Parathyroid adenoma (tissue), 2 donors: ENCODE measurements at regions not wholly inside any gene's neighbourhood (a gene's known extent, or its start where the extent isn't known, plus 50 kb on each side); places are given as distances from the start of the nearest gene placed in this dataset.
"Not testable (repeated sequence)": the region's sequence is repeated elsewhere in the genome, so short reads cannot be mapped to it uniquely, and the experiment has no call there.

ENCODE experiments used
- H2AFZ ChIP-seq: fragments of 300-600 bp; sonication (generic); one replicate; pipeline ENCODE4 v1.7.0; 2017; ENCODE audit warnings: antibody characterized with exemption, mild to moderate bottlenecking
- H3K27ac ChIP-seq: fragments of 300-600 bp; sonication (generic); one replicate; pipeline ENCODE4 v1.7.0; 2017
- H3K27me3 ChIP-seq: fragments of 300-600 bp; sonication (generic); one replicate; pipeline ENCODE4 v1.7.0; 2017; ENCODE audit warnings: low read length; ENCODE audit not compliant: control insufficient read depth, insufficient read depth
- H3K36me3 ChIP-seq: fragments of 300-600 bp; sonication (generic); one replicate; pipeline ENCODE4 v1.7.0; 2017; ENCODE audit warnings: low read length; ENCODE audit not compliant: control insufficient read depth, insufficient read depth
- H3K4me1 ChIP-seq: fragments of 300-600 bp; sonication (generic); one replicate; pipeline ENCODE4 v1.7.0; 2017; ENCODE audit warnings: control low read depth
- H3K4me2 ChIP-seq: fragments of 300-600 bp; sonication (generic); one replicate; pipeline ENCODE4 v1.7.0; 2017; ENCODE audit warnings: low read length
- H3K4me3 ChIP-seq: fragments of 300-600 bp; sonication (generic); one replicate; pipeline ENCODE4 v1.7.0; 2017; ENCODE audit warnings: low read depth, low read length
- H3K79me2 ChIP-seq: fragments of 300-600 bp; sonication (generic); one replicate; pipeline ENCODE4 v1.7.0; 2017; ENCODE audit warnings: control low read depth
- H3K9ac ChIP-seq: fragments of 300-600 bp; sonication (generic); one replicate; pipeline ENCODE4 v1.7.0; 2017; ENCODE audit warnings: mild to moderate bottlenecking
- H3K9me3 ChIP-seq: fragments of 300-600 bp; sonication (generic); one replicate; pipeline ENCODE4 v1.7.0; 2017; ENCODE audit warnings: low read length; ENCODE audit not compliant: control insufficient read depth
- TF ChIP-seq, protein P1 (sequence below): fragments of 300-600 bp; sonication (generic); IDR thresholded peaks from one replicate; pipeline ENCODE4 v1.7.0; 2017; ENCODE audit warnings: antibody characterized with exemption, mild to moderate bottlenecking
- donor health status: primary hyperparathyroidism.

GRCh38 chr1:220448217-220448616 is 79.7 kb upstream of the MARK1 start:
- TF ChIP-seq, protein P1, sequence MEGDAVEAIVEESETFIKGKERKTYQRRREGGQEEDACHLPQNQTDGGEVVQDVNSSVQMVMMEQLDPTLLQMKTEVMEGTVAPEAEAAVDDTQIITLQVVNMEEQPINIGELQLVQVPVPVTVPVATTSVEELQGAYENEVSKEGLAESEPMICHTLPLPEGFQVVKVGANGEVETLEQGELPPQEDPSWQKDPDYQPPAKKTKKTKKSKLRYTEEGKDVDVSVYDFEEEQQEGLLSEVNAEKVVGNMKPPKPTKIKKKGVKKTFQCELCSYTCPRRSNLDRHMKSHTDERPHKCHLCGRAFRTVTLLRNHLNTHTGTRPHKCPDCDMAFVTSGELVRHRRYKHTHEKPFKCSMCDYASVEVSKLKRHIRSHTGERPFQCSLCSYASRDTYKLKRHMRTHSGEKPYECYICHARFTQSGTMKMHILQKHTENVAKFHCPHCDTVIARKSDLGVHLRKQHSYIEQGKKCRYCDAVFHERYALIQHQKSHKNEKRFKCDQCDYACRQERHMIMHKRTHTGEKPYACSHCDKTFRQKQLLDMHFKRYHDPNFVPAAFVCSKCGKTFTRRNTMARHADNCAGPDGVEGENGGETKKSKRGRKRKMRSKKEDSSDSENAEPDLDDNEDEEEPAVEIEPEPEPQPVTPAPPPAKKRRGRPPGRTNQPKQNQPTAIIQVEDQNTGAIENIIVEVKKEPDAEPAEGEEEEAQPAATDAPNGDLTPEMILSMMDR: no peak
- no peak overlapping the region for H3K4me3 ChIP-seq
- no peaks in the 10 kb centered on the region for H3K27me3 ChIP-seq
- H3K36me3 ChIP-seq: no peaks in the 10 kb centered on the region
- no peak overlapping the region for H2AFZ ChIP-seq
- no peak overlapping the region for H3K27ac ChIP-seq
- no peaks in the 10 kb centered on the region for H3K79me2 ChIP-seq
- no peaks in the 10 kb centered on the region for H3K9me3 ChIP-seq
- no peaks in the 10 kb centered on the region for H3K4me1 ChIP-seq
- H3K4me2 ChIP-seq: no peak overlapping the region
- H3K9ac ChIP-seq: no peak overlapping the region

GRCh38 chr1:220444586-220444985 is 83.3 kb upstream of the MARK1 start:
- not testable (repeated sequence) for H3K27ac ChIP-seq, H3K36me3 ChIP-seq, H3K4me1 ChIP-seq, H3K4me3 ChIP-seq, H3K9ac ChIP-seq, H3K79me2 ChIP-seq, H3K9me3 ChIP-seq, H3K27me3 ChIP-seq, H2AFZ ChIP-seq, H3K4me2 ChIP-seq

DNA sequence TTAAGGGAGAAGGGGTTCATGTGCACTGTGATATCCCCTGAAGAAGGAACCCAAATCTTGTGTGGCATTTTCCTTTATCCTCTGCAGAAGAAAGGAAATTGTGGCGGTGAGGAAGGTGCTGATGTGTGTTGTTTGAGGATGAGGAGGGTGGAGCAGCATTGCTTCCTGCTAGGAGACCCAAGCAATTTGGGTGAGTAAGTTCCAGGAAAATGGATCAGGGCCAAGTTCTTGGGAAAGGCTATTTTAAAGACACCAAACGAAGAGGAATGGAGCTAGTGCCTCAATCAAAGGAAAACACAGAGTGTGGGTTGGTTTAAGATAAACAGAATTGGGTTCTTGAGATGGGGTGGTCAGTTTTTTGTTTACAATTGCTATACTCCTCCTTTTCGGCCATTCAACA is 86.7 kb upstream of the MARK1 start:
- Histone ChIP-seq H3K36me3 (no peaks in the 10 kb centered on the region), H3K27me3 (no peaks in the 10 kb centered on the region), H3K9ac (no peak overlapping the region), H3K4me3 (no peak overlapping the region), H3K27ac (no peak overlapping the region), H3K4me1 (no peaks in the 10 kb centered on the region), H3K4me2 (no peak overlapping the region), H3K79me2 (no peaks in the 10 kb centered on the region), H2AFZ (no peak overlapping the region), H3K9me3 (no peaks in the 10 kb centered on the region)
- TF ChIP-seq, protein P1: no peak

GRCh38 chr1:220438741-220439140 is 89.2 kb upstream of the MARK1 start:
- Histone ChIP-seq H3K9me3 (no peaks in the 10 kb centered on the region), H3K4me1 (no peaks in the 10 kb centered on the region), H3K4me2 (no peak overlapping the region), H2AFZ (no peak overlapping the region), H3K27me3 (no peaks in the 10 kb centered on the region), H3K4me3 (no peak overlapping the region), H3K36me3 (no peaks in the 10 kb centered on the region), H3K9ac (no peak overlapping the region), H3K79me2 (no peaks in the 10 kb centered on the region), H3K27ac (no peak overlapping the region)
- TF ChIP-seq, protein P1: no peak

GRCh38 chr1:220432408-220432807 is 95.5 kb upstream of the MARK1 start:
- Histone ChIP-seq H3K4me2 (no peak overlapping the region), H3K27me3 (no peaks in the 10 kb centered on the region), H3K4me1 (no peaks in the 10 kb centered on the region), H2AFZ (no peak overlapping the region), H3K9me3 (no peaks in the 10 kb centered on the region), H3K79me2 (no peaks in the 10 kb centered on the region), H3K36me3 (no peaks in the 10 kb centered on the region), H3K4me3 (no peak overlapping the region), H3K27ac (no peak overlapping the region), H3K9ac (no peak overlapping the region)
- TF ChIP-seq, protein P1: no peak
